ENCODE measurements at regions not wholly inside any gene's neighbourhood (a gene's known extent, or its start where the extent isn't known, plus 50 kb on each side); places are given as distances from the start of the nearest gene placed in this dataset.

- TF ChIP-seq CTCF (IDR thresholded peaks at IDR 0.05; ENCODE audit: control insufficient read depth, insufficient read depth, low read depth, low read length, missing control alignments), result no peak
- DNase-seq (ENCODE audit: low read depth), result no peak
These were observed 305.3 kb upstream of the NFE2L3 start for GRCh38 chr7:25846722-25847121.

GRCh38 chr7:25847336-25848070 is 304.5 kb upstream of the NFE2L3 start:
- no peak for TF ChIP-seq CTCF (IDR thresholded peaks at IDR 0.05; ENCODE audit: control insufficient read depth, insufficient read depth, low read depth, low read length, missing control alignments)
- DNase-seq (ENCODE audit: low read depth), result no peak
- H3K4me3 ChIP-seq (ENCODE audit: control insufficient read depth, low read depth, low read length), result no peak overlapping the region

More at GRCh38 chr7:25846722-25847121, 305.3 kb upstream of the NFE2L3 start:
- H3K4me3 ChIP-seq (ENCODE audit: control insufficient read depth, low read depth, low read length), result no peak overlapping the region

GRCh38 chr7:25849500-25850184 is 302.4 kb upstream of the NFE2L3 start:
- no peak for TF ChIP-seq CTCF (IDR thresholded peaks at IDR 0.05; ENCODE audit: control insufficient read depth, insufficient read depth, low read depth, low read length, missing control alignments)
- peak overlapping the region; percentile 16 for H3K4me3 ChIP-seq (ENCODE audit: control insufficient read depth, low read depth, low read length)
- DNase-seq (ENCODE audit: low read depth), result no peak

GRCh38 chr7:25850216-25850615 is 301.8 kb upstream of the NFE2L3 start:
- DNase-seq (ENCODE audit: low read depth), result no peak
- TF ChIP-seq CTCF (IDR thresholded peaks at IDR 0.05; ENCODE audit: control insufficient read depth, insufficient read depth, low read depth, low read length, missing control alignments), result no peak
- no peak overlapping the region for H3K4me3 ChIP-seq (ENCODE audit: control insufficient read depth, low read depth, low read length)

- no peak for TF ChIP-seq CTCF (IDR thresholded peaks at IDR 0.05; ENCODE audit: control insufficient read depth, insufficient read depth, low read depth, low read length, missing control alignments)
- no peak for DNase-seq (ENCODE audit: low read depth)
- no peak overlapping the region for H3K4me3 ChIP-seq (ENCODE audit: control insufficient read depth, low read depth, low read length)
These were observed 301.3 kb upstream of the NFE2L3 start for GRCh38 chr7:25850735-25851134.

- TF ChIP-seq CTCF (IDR thresholded peaks at IDR 0.05; ENCODE audit: control insufficient read depth, insufficient read depth, low read depth, low read length, missing control alignments), result peak; percentile 93
- no peak overlapping the region for H3K4me3 ChIP-seq (ENCODE audit: control insufficient read depth, low read depth, low read length)
- no peak for DNase-seq (ENCODE audit: low read depth)
These were observed 300.4 kb upstream of the NFE2L3 start for GRCh38 chr7:25851332-25852210.
